Liver (tissue), 3 donors: ENCODE measurements at regions not wholly inside any gene's neighbourhood (a gene's known extent, or its start where the extent isn't known, plus 50 kb on each side); places are given as distances from the start of the nearest gene placed in this dataset.

ENCODE experiments used
- TF ChIP-seq, protein P1 (sequence below): IDR thresholded peaks from 2 replicates; pipeline ENCODE4 v1.6.1; 2016; ENCODE audit warnings: antibody characterized with exemption
- TF ChIP-seq, protein P2 (sequence below): fragments of 150-350 bp; IDR thresholded peaks from 2 replicates; pipeline ENCODE4 v1.5.1; 2017; ENCODE audit warnings: improper control_type of control experiment, low read depth, low read length; ENCODE audit not compliant: missing input control
- donor health status: healthy.
- donor health status: healthy.

DNA sequence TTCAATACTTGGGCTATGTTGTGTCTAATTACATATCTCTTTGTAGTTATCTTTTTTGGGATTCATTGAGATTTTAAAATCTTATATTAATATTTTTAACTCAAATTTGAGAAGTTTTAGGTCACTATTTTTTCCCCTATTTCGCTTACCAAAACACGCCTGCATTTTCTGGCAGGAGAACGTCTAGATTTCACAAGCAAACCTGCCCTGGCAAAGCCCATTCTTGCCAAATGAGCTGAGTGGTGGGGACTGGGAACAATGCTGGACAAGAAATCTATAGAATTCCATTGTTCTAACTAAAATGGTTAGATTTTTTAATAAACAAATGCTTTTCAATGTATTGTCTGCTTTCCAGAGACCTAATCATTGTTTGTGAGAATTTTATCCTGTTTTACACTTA lies 1283.7 kb upstream of the RAG2 start:
- TF ChIP-seq, protein P1, sequence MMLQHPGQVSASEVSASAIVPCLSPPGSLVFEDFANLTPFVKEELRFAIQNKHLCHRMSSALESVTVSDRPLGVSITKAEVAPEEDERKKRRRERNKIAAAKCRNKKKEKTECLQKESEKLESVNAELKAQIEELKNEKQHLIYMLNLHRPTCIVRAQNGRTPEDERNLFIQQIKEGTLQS: no peak
- TF ChIP-seq, protein P2, sequence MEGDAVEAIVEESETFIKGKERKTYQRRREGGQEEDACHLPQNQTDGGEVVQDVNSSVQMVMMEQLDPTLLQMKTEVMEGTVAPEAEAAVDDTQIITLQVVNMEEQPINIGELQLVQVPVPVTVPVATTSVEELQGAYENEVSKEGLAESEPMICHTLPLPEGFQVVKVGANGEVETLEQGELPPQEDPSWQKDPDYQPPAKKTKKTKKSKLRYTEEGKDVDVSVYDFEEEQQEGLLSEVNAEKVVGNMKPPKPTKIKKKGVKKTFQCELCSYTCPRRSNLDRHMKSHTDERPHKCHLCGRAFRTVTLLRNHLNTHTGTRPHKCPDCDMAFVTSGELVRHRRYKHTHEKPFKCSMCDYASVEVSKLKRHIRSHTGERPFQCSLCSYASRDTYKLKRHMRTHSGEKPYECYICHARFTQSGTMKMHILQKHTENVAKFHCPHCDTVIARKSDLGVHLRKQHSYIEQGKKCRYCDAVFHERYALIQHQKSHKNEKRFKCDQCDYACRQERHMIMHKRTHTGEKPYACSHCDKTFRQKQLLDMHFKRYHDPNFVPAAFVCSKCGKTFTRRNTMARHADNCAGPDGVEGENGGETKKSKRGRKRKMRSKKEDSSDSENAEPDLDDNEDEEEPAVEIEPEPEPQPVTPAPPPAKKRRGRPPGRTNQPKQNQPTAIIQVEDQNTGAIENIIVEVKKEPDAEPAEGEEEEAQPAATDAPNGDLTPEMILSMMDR: no peak
